ENCODE measurements at regions not wholly inside any gene's neighbourhood (a gene's known extent, or its start where the extent isn't known, plus 50 kb on each side); places are given as distances from the start of the nearest gene placed in this dataset.

DNA sequence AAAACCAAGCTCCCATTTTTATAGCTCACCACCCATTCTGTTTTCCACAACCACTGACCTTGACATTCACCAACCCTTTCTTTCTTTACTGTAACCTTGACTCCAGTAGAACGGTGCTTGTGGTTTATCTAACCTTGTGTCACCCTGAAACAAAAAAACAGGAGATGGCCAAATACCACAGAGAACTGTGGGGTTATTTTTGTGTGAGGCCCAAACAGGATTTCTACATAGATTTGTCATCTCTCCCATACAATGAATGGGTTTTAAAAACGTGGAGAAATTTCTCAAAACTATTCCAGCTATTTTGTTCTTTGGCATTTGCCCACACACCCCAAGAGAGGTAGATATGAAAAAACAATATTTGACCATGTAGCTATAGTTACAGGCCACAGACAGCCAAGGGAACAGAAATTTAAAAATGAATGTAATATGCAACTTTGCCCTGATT is 231.3 kb upstream of the TANK start:
- TF ChIP-seq POLR2AphosphoS5 (IDR thresholded peaks at IDR 0.05; ENCODE audit: low read depth) (no peak), CREB1 (CRISPR knock-in tag; IDR thresholded peaks at IDR 0.05; ENCODE audit: low read depth) (no peak), EZH2 (IDR thresholded peaks at IDR 0.05; ENCODE audit: low read depth, unreplicated experiment) (no peak)
